Right atrium auricular region (tissue), 2 donors: ENCODE measurements at regions not wholly inside any gene's neighbourhood (a gene's known extent, or its start where the extent isn't known, plus 50 kb on each side); places are given as distances from the start of the nearest gene placed in this dataset.

Experiments used
- DNase-seq: peaks from one replicate; pipeline ENCODE4 v3.0.0-alpha.2; 2019; ENCODE audit warnings: low spot score
- H3K27ac ChIP-seq, 2 donors: fragments of 200-600 bp; sonication (generic); 1 replicate in 1 of 2; 2 replicates in 1 of 2; pipeline ENCODE4 v1.5.1; 2016 to 2019
- H3K27me3 ChIP-seq, 2 donors: fragments of 200-600 bp; sonication (generic); one replicate each; pipeline versions ENCODE4 v1.5.1 to v1.6.0; 2017 to 2019
- H3K36me3 ChIP-seq: fragments of 200-600 bp; sonication (generic); one replicate; pipeline ENCODE4 v1.5.1; 2016
- H3K4me1 ChIP-seq, 2 donors: fragments of 200-600 bp; sonication (generic); one replicate each; pipeline versions ENCODE4 v1.5.1 to v1.6.0; 2017 to 2019
- H3K4me3 ChIP-seq, 2 donors: fragments of 200-600 bp; sonication (generic); 1 replicate in 1 of 2; 2 replicates in 1 of 2; pipeline ENCODE4 v1.5.1; 2017 to 2019; ENCODE audit warnings: mild to moderate bottlenecking in 1 of 2, moderate library complexity in 1 of 2
- H3K9me3 ChIP-seq, 2 donors: fragments of 200-600 bp; sonication (generic); one replicate each; pipeline ENCODE4 v1.5.1; 2019
- CTCF ChIP-seq, 2 donors: fragments of 200-600 bp; sonication (generic); IDR thresholded peaks; one replicate each; pipeline ENCODE4 v1.5.1; 2019; ENCODE audit warnings: antibody characterized with exemption in 2 of 2

GRCh38 chr5:120738568-120738967, 274.5 kb downstream of the PRR16 start:
- H3K4me3 ChIP-seq = no peak overlapping the region
- no peaks in the 10 kb centered on the region for H3K4me1 ChIP-seq
- DNase-seq = no peak
- no peak overlapping the region for H3K27ac ChIP-seq
- no peak for TF ChIP-seq CTCF (IDR thresholded peaks at IDR 0.05)
- no peaks in the 10 kb centered on the region for H3K9me3 ChIP-seq
- H3K27me3 ChIP-seq = no peaks in the 10 kb centered on the region
- H3K36me3 ChIP-seq = no peaks in the 10 kb centered on the region

GRCh38 chr5:120740989-120741388, 276.9 kb downstream of the PRR16 start:
- no peaks in the 10 kb centered on the region for H3K4me1 ChIP-seq
- H3K4me3 ChIP-seq = no peak overlapping the region
- H3K27me3 ChIP-seq = no peaks in the 10 kb centered on the region
- H3K36me3 ChIP-seq = no peaks in the 10 kb centered on the region
- H3K9me3 ChIP-seq = no peaks in the 10 kb centered on the region
- no peak overlapping the region for H3K27ac ChIP-seq
- DNase-seq = no peak
- TF ChIP-seq CTCF (IDR thresholded peaks at IDR 0.05) = no peak

- no peaks in the 10 kb centered on the region for H3K36me3 ChIP-seq
- H3K4me3 ChIP-seq = no peak overlapping the region
- no peaks in the 10 kb centered on the region for H3K27me3 ChIP-seq
- H3K9me3 ChIP-seq = no peaks in the 10 kb centered on the region
- no peaks in the 10 kb centered on the region for H3K4me1 ChIP-seq
- DNase-seq = no peak
- H3K27ac ChIP-seq = no peak overlapping the region
- no peak for TF ChIP-seq CTCF (IDR thresholded peaks at IDR 0.05)
These were observed 284.4 kb downstream of the PRR16 start for GRCh38 chr5:120748474-120748873.

- H3K36me3 ChIP-seq = no peaks in the 10 kb centered on the region
- no peaks in the 10 kb centered on the region for H3K4me1 ChIP-seq
- H3K4me3 ChIP-seq = no peak overlapping the region
- no peak for DNase-seq
- H3K27ac ChIP-seq = no peak overlapping the region
- no peaks in the 10 kb centered on the region for H3K9me3 ChIP-seq
- no peak for TF ChIP-seq CTCF (IDR thresholded peaks at IDR 0.05)
- H3K27me3 ChIP-seq = no peaks in the 10 kb centered on the region
These were observed 285.6 kb downstream of the PRR16 start for GRCh38 chr5:120749737-120750136.

- no peak overlapping the region for H3K4me3 ChIP-seq
- no peak overlapping the region for H3K27ac ChIP-seq
- no peaks in the 10 kb centered on the region for H3K36me3 ChIP-seq
- no peaks in the 10 kb centered on the region for H3K27me3 ChIP-seq
- H3K9me3 ChIP-seq = peaks cover 0 to 18% of the 10 kb centered on the region in 2 donors
- no peak for DNase-seq
- TF ChIP-seq CTCF (IDR thresholded peaks at IDR 0.05) = no peak
- no peaks in the 10 kb centered on the region for H3K4me1 ChIP-seq
These were observed 295.5 kb downstream of the PRR16 start for GRCh38 chr5:120759587-120759986.

GRCh38 chr5:120761986-120762385, 297.9 kb downstream of the PRR16 start:
- no peak for TF ChIP-seq CTCF (IDR thresholded peaks at IDR 0.05)
- Histone ChIP-seq H3K36me3 (no peaks in the 10 kb centered on the region), H3K4me1 (no peaks in the 10 kb centered on the region)

More at GRCh38 chr5:120761986-120762385, 297.9 kb downstream of the PRR16 start:
- H3K4me3 ChIP-seq = no peak overlapping the region
- no peak overlapping the region for H3K27ac ChIP-seq
- H3K27me3 ChIP-seq = no peaks in the 10 kb centered on the region
- peaks cover 0 to 1% of the 10 kb centered on the region in 2 donors for H3K9me3 ChIP-seq
- no peak for DNase-seq
